ENCODE measurements at regions not wholly inside any gene's neighbourhood (a gene's known extent, or its start where the extent isn't known, plus 50 kb on each side); places are given as distances from the start of the nearest gene placed in this dataset.

GRCh38 chr1:203403586-203403985 lies 52.7 kb upstream of the FMOD start:
- TF ChIP-seq TAF1 (conservative IDR thresholded peaks at IDR 0.05) = no peak
- no peak for TF ChIP-seq CTCF (IDR thresholded peaks at IDR 0.05; ENCODE audit: low read depth, low read length, missing input control)
- TF ChIP-seq MAX (IDR thresholded peaks at IDR 0.05) = no peak
- TF ChIP-seq GABPA (IDR thresholded peaks at IDR 0.05 in 1 of 2, conservative IDR thresholded peaks at IDR 0.05 in 1 of 2) = no peak
- no peak for TF ChIP-seq JUND (IDR thresholded peaks at IDR 0.05)
- no peak for TF ChIP-seq REST (IDR thresholded peaks at IDR 0.05)
- TF ChIP-seq YY1 (IDR thresholded peaks at IDR 0.05) = no peak
- no peak for TF ChIP-seq NR2F2 (IDR thresholded peaks at IDR 0.05)
- no peak for TF ChIP-seq SP1 (IDR thresholded peaks at IDR 0.05)
- no peak for TF ChIP-seq ZBTB33 (IDR thresholded peaks at IDR 0.05)
- TF ChIP-seq RAD21 (IDR thresholded peaks at IDR 0.05) = no peak

Data from liver (tissue), 3 donors.